NAMALWA (cell line): ENCODE measurements at regions not wholly inside any gene's neighbourhood (a gene's known extent, or its start where the extent isn't known, plus 50 kb on each side); places are given as distances from the start of the nearest gene placed in this dataset.
"Not testable (repeated sequence)": the region's sequence is repeated elsewhere in the genome, so short reads cannot be mapped to it uniquely, and the experiment has no call there.

Experiments
- DNase-seq: peaks from one replicate; pipeline ENCODE4 v3.0.0-alpha.2; 2015; ENCODE audit warnings: low spot score

GRCh38 chr5:51034222-51034901 lies 348.9 kb upstream of the ISL1 start:
- DNase-seq, result no peak

GRCh38 chr5:51039424-51040329 lies 343.6 kb upstream of the ISL1 start:
- no peak for DNase-seq

DNA sequence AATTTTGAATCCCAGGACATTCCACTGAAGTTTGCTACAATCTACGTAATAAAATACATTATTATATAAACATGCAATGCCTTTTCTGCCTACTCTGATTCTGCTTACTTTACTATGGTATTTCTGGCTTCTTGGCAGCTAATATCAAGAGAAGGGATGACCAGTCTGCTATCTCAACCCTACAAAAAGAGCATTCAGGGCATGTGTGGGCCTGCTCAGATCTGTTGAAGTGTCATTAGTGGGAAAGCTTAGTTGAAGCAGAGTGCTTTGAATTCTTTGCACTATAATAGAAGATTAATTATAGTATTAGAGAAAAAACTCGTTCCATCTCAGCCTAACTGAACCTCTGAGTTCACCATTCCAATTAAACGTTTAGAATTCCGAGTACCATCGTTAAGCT lies 339.5 kb upstream of the ISL1 start:
- DNase-seq, result no peak

- no peak for DNase-seq
These were observed 335.9 kb upstream of the ISL1 start for GRCh38 chr5:51047369-51047768.

DNA sequence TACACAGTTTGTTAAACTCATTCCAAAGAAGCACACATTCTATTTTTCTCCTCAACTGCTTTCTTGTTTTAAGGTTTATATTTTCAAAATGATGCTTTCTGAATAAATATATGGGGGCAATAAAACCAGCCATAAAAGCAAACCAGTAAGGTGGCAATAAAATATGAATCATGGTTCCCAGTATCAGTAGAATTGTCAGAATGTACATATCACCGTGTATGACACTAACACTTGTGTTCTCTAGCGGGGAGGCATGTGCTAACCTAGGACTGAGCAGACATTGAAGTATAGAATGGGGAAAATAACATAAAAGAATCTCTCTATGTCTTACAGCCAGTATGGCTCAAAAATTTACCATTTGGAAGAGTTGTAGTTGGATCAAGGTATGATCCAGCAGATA lies 329.9 kb upstream of the ISL1 start:
- no peak for DNase-seq

- no peak for DNase-seq
These were observed 322.3 kb upstream of the ISL1 start for GRCh38 chr5:51060953-51061352.

GRCh38 chr5:51072937-51073336 lies 310.3 kb upstream of the ISL1 start:
- no peak for DNase-seq

DNA sequence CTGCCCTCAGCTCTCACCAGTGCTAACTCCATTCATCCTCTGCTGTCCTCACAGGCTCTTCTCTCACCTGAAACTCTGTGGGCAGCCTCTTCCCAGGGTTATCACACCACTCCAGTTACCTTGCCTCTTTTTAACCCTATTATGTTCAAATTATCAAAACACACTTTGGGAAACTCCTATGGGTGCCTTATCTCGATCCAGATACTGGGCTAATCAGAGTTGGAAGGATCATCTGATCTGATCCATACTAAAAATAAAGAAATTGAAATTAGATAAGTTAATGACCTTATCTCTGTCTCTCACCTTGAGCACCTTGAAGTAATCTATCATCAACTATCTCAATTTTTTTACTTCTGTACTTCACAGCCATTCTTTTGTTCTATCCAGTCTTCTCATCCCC lies 300.5 kb upstream of the ISL1 start:
- no peak for DNase-seq

DNA sequence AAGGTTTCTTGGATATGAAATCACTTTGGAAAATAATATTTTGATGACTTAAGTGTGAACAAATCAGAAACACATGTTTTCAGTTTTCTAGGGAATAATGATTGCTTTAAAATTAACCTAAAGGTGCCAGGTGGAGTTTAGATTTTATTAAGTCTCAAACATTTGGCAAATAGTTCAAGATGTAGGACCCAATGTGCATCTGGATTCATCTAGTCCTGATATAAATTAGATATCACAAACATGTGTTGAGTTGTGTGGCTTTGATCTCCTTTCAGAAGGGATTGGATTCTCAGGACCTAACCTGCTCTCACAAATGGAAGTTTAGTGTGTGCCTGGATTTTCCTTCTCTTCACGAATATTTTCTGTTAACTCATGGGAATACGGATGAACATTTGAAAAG lies 291.4 kb upstream of the ISL1 start:
- no peak for DNase-seq

- no peak for DNase-seq
These were observed 287.8 kb upstream of the ISL1 start for GRCh38 chr5:51095486-51095885.

- DNase-seq, result no peak
These were observed 286.4 kb upstream of the ISL1 start for GRCh38 chr5:51096859-51097258.

- no peak for DNase-seq
These were observed 283.9 kb upstream of the ISL1 start for GRCh38 chr5:51099173-51099853.

GRCh38 chr5:51104556-51104955 lies 278.7 kb upstream of the ISL1 start:
- DNase-seq, result no peak

DNA sequence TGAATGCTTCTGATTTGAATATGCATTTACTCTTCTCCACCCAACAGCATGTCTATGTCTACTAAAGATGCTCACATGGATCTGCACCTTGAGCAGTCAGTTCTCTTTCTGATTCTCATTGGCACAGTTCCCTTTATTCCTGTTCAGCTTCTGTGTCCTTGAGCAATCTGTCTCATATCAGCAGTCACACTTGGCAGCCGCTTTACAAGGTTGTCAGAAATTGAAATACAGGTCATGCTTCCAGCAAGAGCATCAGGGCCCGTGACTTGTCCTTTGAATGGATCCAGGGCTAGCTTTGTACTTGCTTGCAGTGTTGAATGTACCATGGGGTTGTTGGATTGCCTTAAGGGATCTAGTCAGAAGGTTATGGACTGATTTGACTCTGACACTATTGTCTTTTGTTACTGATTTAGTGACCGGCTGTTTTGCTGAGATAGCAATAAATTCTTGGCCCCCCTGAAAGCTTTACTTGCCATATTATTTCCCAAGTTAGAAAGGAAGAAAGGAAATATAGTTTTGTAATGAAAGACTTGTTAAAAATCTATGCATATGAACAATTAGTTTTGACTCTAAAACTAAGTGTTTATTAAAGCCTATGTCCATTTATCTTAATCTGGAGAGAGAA lies 273.4 kb upstream of the ISL1 start:
- no peak for DNase-seq

- no peak for DNase-seq
These were observed 252.0 kb upstream of the ISL1 start for GRCh38 chr5:51131266-51131665.

- DNase-seq, result no peak
These were observed 245.1 kb upstream of the ISL1 start for GRCh38 chr5:51138164-51138563.

DNA sequence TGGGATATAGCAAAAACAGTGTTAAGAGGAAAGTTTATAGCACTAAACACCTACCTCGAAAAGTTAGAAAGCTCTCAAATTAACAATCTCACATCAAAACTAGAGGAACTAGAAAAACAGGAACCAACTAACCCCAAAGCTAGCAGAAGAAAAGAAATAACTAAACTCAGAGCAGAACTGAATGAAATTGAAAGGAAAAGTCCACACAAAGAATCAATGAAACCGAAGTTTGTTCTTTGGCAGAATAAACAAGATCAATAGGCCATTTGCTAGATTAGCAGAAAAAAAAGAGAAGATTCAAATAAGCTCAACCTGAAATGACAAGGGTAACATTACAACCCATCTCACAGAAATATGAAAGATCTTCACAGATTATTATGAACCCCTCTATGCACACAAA lies 234.8 kb upstream of the ISL1 start:
- no peak for DNase-seq

DNA sequence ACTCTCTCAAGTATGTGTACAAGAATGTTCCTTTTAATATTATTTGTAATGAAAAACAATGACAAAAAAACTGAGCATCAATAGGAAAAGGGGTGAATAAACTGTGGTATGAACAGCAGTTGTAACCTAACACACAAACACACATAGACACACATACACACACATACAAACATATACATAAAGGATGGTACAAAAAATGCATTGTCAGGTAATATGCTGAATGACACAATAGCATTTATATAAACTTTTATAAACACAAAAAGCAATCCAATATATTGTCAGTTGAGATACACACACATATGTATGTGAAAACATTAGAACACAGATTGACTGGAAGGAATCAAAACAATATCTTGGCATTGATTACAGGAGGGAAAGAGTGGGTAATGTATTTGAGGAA lies 227.0 kb upstream of the ISL1 start:
- DNase-seq, result no peak

- DNase-seq, result no peak
These were observed 226.4 kb upstream of the ISL1 start for GRCh38 chr5:51156838-51157237.

- DNase-seq, result no peak
These were observed 224.1 kb upstream of the ISL1 start for GRCh38 chr5:51159164-51159563.

DNA sequence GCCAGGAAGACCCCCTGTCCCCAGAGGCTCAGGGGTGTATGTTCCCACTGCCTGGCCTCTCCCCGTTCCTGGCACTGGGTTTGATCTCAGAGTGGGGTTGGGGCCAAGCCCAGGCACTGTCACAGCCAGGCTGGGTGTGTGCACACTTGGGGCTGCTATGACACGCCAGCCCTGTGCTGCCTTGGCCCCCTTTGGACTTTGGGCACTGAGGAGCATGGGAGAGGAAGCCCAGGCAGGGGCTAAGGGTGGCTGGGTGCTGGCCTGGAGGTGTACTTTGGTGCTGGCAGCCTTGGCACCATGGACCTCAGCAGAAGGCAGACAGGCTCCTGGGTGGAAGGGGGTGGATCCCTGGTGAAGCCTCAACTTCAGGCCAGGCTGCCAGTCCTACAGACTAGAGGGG lies 223.6 kb upstream of the ISL1 start:
- DNase-seq, result no peak

DNA sequence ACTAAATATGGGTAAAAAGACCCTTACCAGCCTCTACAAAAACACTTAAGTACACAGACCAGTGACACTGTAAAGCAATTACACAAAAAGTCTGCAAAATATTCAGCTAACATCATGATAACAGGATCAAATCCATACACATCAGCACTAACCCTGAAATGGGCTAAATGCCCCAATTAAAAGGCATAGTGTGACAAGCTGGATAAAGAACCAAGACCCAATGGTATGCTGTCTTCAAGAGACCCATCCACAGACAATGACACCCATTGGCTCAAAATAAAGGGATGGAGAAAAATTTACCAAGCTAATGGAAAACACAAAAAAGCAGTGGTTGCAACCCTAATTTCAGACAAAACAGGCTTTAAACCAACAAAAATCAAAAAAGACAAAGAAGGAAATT lies 221.0 kb upstream of the ISL1 start:
- DNase-seq, result no peak

- not testable (repeated sequence) for DNase-seq
These were observed 217.6 kb upstream of the ISL1 start for GRCh38 chr5:51165621-51166020.
